H1 (cell line): ENCODE measurements at regions not wholly inside any gene's neighbourhood (a gene's known extent, or its start where the extent isn't known, plus 50 kb on each side); places are given as distances from the start of the nearest gene placed in this dataset.

Source experiments
- ASH2L ChIP-seq: fragments of 200-600, 300-600 bp; sonication (generic); IDR thresholded peaks from one replicate; pipeline ENCODE4 v1.7.1; 2017; ENCODE audit warnings: low read length
- BCL11A ChIP-seq, 2 experiments: IDR thresholded peaks; one replicate each; pipeline ENCODE4 v1.6.1; 2011; ENCODE audit warnings: low read depth in 2 of 2, low read length in 2 of 2, mild to moderate bottlenecking in 2 of 2
- CBX5 ChIP-seq: fragments of 300-800, 300-1000 bp; sonication (generic); IDR thresholded peaks from 2 replicates; pipeline ENCODE4 v1.7.1; 2016; ENCODE audit warnings: antibody characterized with exemption, low read length, low read depth
- CREB1 ChIP-seq: IDR thresholded peaks from 2 replicates; pipeline ENCODE4 v1.6.1; 2012; ENCODE audit warnings: inconsistent platforms
- CTBP2 ChIP-seq: IDR thresholded peaks from 2 replicates; pipeline ENCODE4 v1.7.0; 2011; ENCODE audit warnings: borderline replicate concordance, mild to moderate bottlenecking, moderate library complexity, mixed read lengths, low read length; ENCODE audit not compliant: insufficient read depth, insufficient read length
- EZH2 ChIP-seq: fragments of 200-600 bp; sonication (generic); IDR thresholded peaks from 2 replicates; pipeline ENCODE4 v1.7.1; 2012; ENCODE audit warnings: low read depth, mild to moderate bottlenecking, moderate library complexity, low read length, inconsistent platforms; ENCODE audit not compliant: severe bottlenecking
- FOSL1 ChIP-seq: IDR thresholded peaks from 2 replicates; pipeline ENCODE4 v1.6.1; 2011; ENCODE audit warnings: mild to moderate bottlenecking, low read depth, low read length, moderate library complexity; ENCODE audit not compliant: insufficient read depth
- HDAC2 ChIP-seq, 2 experiments: fragments of 300-600 bp in 1 of 2; sonication (generic) in 1 of 2; IDR thresholded peaks; 2 replicates each; pipeline ENCODE4 v1.6.1; 2011 to 2012; ENCODE audit warnings: low read depth in 2 of 2, low read length in 2 of 2, mild to moderate bottlenecking in 2 of 2, moderate library complexity in 2 of 2, borderline replicate concordance in 1 of 2, inconsistent platforms in 1 of 2
- JUN ChIP-seq: IDR thresholded peaks from 2 replicates; pipeline ENCODE4 v1.6.1; 2011; ENCODE audit warnings: low read depth, mild to moderate bottlenecking, improper control_type of control experiment, low read length
- KDM4A ChIP-seq: IDR thresholded peaks from one replicate; pipeline ENCODE4 v1.7.1; 2012; ENCODE audit warnings: low read depth, mild to moderate bottlenecking, moderate library complexity, low read length, inconsistent platforms; ENCODE audit not compliant: severe bottlenecking
- KDM5A ChIP-seq: fragments of 200-600 bp; IDR thresholded peaks from 2 replicates; pipeline ENCODE4 v1.7.1; 2012; ENCODE audit warnings: mild to moderate bottlenecking, low read length, inconsistent platforms, mixed read lengths
- PHF8 ChIP-seq: fragments of 200-600 bp; sonication (generic); conservative IDR thresholded peaks from 2 replicates; pipeline ENCODE4 v1.7.1; 2012; ENCODE audit warnings: low read depth, mild to moderate bottlenecking, inconsistent platforms, low read length, moderate library complexity
- POU5F1 ChIP-seq: IDR thresholded peaks from 2 replicates; pipeline ENCODE4 v1.6.1; 2011; ENCODE audit warnings: low read depth, mild to moderate bottlenecking, low read length, moderate library complexity
- RAD21 ChIP-seq, 2 experiments: IDR thresholded peaks in 1 of 2; conservative IDR thresholded peaks in 1 of 2; 2 replicates each; pipeline ENCODE4 v1.6.1; 2011; ENCODE audit warnings: low read depth in 2 of 2, low read length in 2 of 2, improper control_type of control experiment in 1 of 2, inconsistent platforms in 1 of 2, mild to moderate bottlenecking in 1 of 2, moderate library complexity in 1 of 2
- SP2 ChIP-seq: IDR thresholded peaks from 2 replicates; pipeline ENCODE4 v1.6.1; 2012; ENCODE audit warnings: mild to moderate bottlenecking, low read length, inconsistent platforms
- TBP ChIP-seq: IDR thresholded peaks from 2 replicates; pipeline ENCODE4 v1.6.1; 2011; ENCODE audit warnings: low read depth, low read length, improper control_type of control experiment
- TCF12 ChIP-seq: IDR thresholded peaks from 2 replicates; pipeline ENCODE4 v1.6.1; 2011; ENCODE audit warnings: low read depth, mild to moderate bottlenecking, low read length
- TEAD4 ChIP-seq: IDR thresholded peaks from 2 replicates; pipeline ENCODE4 v1.6.1; 2012; ENCODE audit warnings: low read depth, low read length, inconsistent platforms, mixed read lengths
- TF ChIP-seq, protein P1 (sequence below): IDR thresholded peaks from 2 replicates; pipeline ENCODE4 v1.6.1; 2012; ENCODE audit warnings: low read length, inconsistent platforms
- TF ChIP-seq, protein P2 (sequence below): IDR thresholded peaks from 2 replicates; pipeline ENCODE4 v1.6.1; 2011; ENCODE audit warnings: low read depth, mild to moderate bottlenecking, low read length; ENCODE audit not compliant: insufficient read depth
- TF ChIP-seq, protein P3 (sequence below): IDR thresholded peaks from 2 replicates; pipeline ENCODE4 v1.6.1; 2012; ENCODE audit warnings: inconsistent platforms

DNA sequence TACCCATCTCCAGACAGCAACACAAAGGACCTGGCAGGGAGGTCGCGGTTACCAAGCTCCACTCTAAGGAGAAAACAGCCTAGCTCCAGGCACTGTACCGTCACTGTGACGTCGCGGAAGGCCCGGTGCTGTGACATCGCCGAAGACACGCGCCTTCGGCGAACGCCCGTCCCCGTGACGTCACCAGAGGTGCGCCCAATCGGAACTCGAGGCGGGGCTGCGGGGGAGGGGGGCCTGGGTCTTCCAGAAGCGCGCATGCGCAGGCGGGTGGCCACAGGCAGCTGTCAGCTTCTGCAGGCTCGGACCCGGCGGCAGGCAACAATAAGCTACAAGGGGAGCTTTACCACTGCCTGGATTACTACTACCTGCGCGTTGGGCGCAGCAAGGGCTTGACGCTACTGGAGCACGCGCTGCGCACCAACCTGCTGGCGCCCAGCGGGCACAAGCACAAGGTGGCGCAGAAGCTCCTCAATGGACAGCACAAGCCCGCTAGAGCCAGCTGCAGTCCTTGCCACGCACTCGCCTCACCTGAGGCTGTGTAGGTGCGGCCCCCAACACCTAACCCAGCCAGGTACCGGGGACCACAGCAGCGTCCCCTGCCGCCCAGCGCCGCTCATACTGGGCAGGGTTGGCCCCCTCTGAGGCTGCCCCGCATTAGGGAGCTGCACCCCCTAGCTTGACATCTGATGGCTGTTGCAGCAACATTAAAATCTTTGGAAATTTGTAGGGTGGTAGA, 208.4 kb downstream of the TPST1 start (continued):
- TF ChIP-seq BCL11A (IDR thresholded peaks at IDR 0.05; ENCODE audit: low read depth in 2 of 2, low read length in 2 of 2) (no peak), JUN (no peak), TBP (no peak), PHF8 (no peak), CREB1 (peak; percentile 98), POU5F1 (no peak), HDAC2 (IDR thresholded peaks at IDR 0.05; ENCODE audit: borderline replicate concordance in 1 of 2, low read depth in 2 of 2, low read length in 2 of 2) (peak in 1 of 2 experiments; percentile 87; a peak in 2 of 4 replicates), RAD21 (IDR thresholded peaks at IDR 0.05 in 1 of 2, conservative IDR thresholded peaks at IDR 0.05 in 1 of 2; ENCODE audit: low read depth in 2 of 2, low read length in 2 of 2) (peak; percentile 57 to 63), TCF12 (no peak), KDM5A (no peak), CTBP2 (no peak), EZH2 (no peak), KDM4A (peak; percentile 65), TEAD4 (0 out of 2 replicates have a peak, but pooled peaks have one; percentile 8), SP2 (no peak), ASH2L (peak; percentile 70), FOSL1 (no peak), CBX5 (no peak)
- TF ChIP-seq, protein P1, sequence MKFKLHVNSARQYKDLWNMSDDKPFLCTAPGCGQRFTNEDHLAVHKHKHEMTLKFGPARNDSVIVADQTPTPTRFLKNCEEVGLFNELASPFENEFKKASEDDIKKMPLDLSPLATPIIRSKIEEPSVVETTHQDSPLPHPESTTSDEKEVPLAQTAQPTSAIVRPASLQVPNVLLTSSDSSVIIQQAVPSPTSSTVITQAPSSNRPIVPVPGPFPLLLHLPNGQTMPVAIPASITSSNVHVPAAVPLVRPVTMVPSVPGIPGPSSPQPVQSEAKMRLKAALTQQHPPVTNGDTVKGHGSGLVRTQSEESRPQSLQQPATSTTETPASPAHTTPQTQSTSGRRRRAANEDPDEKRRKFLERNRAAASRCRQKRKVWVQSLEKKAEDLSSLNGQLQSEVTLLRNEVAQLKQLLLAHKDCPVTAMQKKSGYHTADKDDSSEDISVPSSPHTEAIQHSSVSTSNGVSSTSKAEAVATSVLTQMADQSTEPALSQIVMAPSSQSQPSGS, result no peak
- TF ChIP-seq, protein P2, sequence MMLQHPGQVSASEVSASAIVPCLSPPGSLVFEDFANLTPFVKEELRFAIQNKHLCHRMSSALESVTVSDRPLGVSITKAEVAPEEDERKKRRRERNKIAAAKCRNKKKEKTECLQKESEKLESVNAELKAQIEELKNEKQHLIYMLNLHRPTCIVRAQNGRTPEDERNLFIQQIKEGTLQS, result no peak
- TF ChIP-seq, protein P3, sequence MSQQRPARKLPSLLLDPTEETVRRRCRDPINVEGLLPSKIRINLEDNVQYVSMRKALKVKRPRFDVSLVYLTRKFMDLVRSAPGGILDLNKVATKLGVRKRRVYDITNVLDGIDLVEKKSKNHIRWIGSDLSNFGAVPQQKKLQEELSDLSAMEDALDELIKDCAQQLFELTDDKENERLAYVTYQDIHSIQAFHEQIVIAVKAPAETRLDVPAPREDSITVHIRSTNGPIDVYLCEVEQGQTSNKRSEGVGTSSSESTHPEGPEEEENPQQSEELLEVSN, result peak; percentile 93
